Gastroesophageal sphincter (tissue), 3 donors: ENCODE measurements at regions not wholly inside any gene's neighbourhood (a gene's known extent, or its start where the extent isn't known, plus 50 kb on each side); places are given as distances from the start of the nearest gene placed in this dataset.

ENCODE experiments used
- CTCF ChIP-seq, 4 experiments: fragments of 200-600 bp in 2 of 4; fragments of 450-650 bp in 2 of 4; sonication (generic) in 1 of 4; IDR thresholded peaks; one replicate each; pipeline ENCODE4 v1.5.1; 2017 to 2019; ENCODE audit warnings: antibody characterized with exemption in 4 of 4, mild to moderate bottlenecking in 2 of 4, moderate library complexity in 2 of 4
- POLR2A ChIP-seq, 2 donors: fragments of 450-650 bp; IDR thresholded peaks; one replicate each; pipeline ENCODE4 v1.6.1; 2017; ENCODE audit warnings: antibody characterized with exemption in 2 of 2, mild to moderate bottlenecking in 2 of 2, moderate library complexity in 1 of 2

DNA sequence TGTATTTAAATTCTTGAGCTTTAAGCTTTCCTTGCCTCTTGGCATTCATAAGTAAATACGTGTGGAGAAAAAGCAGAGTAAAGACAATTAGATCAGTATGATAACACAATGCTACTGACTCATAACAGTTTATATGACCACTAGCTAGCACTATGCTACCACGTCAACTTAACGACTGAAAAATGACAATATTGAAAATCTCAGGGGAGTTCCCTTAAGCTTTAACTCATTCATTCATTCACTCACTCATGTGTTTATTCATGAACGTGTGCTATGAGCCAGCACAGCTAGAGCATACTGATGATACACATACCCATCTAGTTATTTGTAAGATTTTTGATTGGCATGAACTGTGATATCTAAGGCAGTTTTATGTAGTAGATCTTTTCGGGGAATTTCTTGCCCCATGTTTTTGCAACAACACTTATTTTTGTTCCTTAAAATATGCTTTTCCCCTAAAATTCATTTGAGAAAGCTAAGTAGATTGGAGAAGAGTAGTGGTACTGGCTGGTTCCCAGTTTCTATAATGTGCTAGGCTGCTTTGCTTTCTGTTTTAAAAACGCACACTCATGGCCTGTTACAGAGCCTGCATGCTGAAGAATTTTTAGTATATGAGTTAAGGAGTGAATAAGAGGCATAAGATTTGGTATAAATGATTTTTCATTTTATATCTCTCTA is 57.4 kb upstream of the ACBD5 start:
- no peak for TF ChIP-seq POLR2A (IDR thresholded peaks at IDR 0.05)
- TF ChIP-seq CTCF (IDR thresholded peaks at IDR 0.05): no peak
